DND-41 (cell line): ENCODE measurements at regions not wholly inside any gene's neighbourhood (a gene's known extent, or its start where the extent isn't known, plus 50 kb on each side); places are given as distances from the start of the nearest gene placed in this dataset.

Experiments
- EZH2 ChIP-seq: IDR thresholded peaks from 3 replicates; pipeline ENCODE4 v1.6.1; 2012; ENCODE audit warnings: borderline replicate concordance, low read depth, mild to moderate bottlenecking, moderate library complexity, low read length, inconsistent platforms; ENCODE audit not compliant: severe bottlenecking
- TF ChIP-seq, protein P1 (sequence below): IDR thresholded peaks from 2 replicates; pipeline ENCODE4 v1.5.1; 2012; ENCODE audit warnings: borderline replicate concordance, low read length, moderate library complexity, mild to moderate bottlenecking; ENCODE audit not compliant: poor library complexity, severe bottlenecking; ENCODE audit errors: extremely low read depth

DNA sequence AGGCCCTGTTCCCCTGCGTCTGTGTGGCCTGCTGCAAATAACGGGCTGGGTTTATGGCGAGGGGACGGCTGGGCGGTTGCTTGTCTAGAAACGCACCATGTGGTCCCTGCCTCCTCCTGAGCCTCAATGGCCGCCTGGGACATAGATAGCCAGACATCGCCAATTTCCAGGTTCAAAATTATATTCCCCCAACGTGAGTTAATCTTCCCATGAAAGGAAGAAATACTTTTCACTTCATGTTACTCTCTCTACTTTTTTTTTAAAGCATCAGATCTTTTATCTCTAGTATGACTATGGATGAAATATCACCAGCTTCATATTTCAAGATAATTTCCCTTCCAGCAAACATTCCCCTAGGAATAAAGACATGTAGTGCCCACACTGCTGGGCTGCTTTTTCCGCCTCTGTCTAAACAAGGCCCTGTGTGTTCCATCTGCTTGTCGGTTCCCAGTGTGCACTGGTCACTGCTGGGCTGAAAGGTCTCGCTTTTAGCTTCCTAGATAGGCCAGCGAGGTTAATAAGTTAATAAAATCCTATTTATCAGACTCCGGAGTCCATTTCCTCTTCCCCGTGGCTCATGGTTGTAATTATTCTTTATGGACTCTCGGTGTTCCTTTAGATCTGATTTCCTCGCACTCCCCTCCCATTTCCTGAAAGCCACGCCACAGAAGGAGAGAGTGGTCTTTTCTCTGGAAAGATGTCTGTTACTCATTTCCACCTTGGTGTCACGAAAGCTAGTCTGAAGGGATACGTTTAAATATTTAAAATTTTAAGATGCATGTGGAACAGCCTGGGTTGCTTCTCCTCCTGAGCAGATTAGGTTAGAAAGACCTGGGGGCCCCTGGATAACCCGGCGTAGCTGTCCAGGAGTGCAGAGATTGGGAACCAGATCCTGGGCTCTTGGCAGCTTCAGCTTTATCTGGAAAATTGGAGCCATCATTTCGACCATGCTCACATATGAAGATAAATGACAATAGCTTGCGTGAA, 196.6 kb upstream of the COPS8 start:
- TF ChIP-seq, protein P1, sequence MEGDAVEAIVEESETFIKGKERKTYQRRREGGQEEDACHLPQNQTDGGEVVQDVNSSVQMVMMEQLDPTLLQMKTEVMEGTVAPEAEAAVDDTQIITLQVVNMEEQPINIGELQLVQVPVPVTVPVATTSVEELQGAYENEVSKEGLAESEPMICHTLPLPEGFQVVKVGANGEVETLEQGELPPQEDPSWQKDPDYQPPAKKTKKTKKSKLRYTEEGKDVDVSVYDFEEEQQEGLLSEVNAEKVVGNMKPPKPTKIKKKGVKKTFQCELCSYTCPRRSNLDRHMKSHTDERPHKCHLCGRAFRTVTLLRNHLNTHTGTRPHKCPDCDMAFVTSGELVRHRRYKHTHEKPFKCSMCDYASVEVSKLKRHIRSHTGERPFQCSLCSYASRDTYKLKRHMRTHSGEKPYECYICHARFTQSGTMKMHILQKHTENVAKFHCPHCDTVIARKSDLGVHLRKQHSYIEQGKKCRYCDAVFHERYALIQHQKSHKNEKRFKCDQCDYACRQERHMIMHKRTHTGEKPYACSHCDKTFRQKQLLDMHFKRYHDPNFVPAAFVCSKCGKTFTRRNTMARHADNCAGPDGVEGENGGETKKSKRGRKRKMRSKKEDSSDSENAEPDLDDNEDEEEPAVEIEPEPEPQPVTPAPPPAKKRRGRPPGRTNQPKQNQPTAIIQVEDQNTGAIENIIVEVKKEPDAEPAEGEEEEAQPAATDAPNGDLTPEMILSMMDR = no peak
- no peak for TF ChIP-seq EZH2
